K562 (cell line): ENCODE measurements at regions not wholly inside any gene's neighbourhood (a gene's known extent, or its start where the extent isn't known, plus 50 kb on each side); places are given as distances from the start of the nearest gene placed in this dataset.
A peak's percentile ranks its signal among the peaks of the same experiment; 100 is the strongest.

Source experiments
- ATAC-seq: fragments of 200-7000 bp; cut with Tn5 transposase; 3 replicates; pipeline ENCODE4 v1.9.1; 2020; ENCODE audit warnings: moderate library complexity
- BruUV-seq: library from RNA; stranded (reverse); fragments of 400-500 nt; replicated peaks from 2 replicates; lab custom pipeline; 2021; lab: Mats Ljungman, UMichigan
- CTCF ChIA-PET: fragments of 300-600 bp; formaldehyde crosslinking; extraction: SDS; loops from one replicate; lab custom pipeline; 2021; ENCODE audit warnings: low intra/inter-chr PET ratio; lab: Yijun Ruan, JAX
- POLR2A ChIA-PET: fragments of 300-600, 350-650 bp; sonication (Branson Sonifier 250); formaldehyde crosslinking; extraction: SDS; loops from one replicate; lab custom pipeline; 2021; ENCODE audit warnings: antibody characterized with exemption, inconsistent platforms; lab: Yijun Ruan, JAX
- DNase-seq, 4 experiments: peaks; one replicate each; pipeline versions ENCODE4 v3.0.0 to v3.0.0-alpha.2; 2011 to 2018; ENCODE audit warnings: low spot score in 3 of 4, mixed read lengths in 3 of 4; ENCODE audit errors: extremely low read depth in 1 of 4
- FAIRE-seq: peaks from 2 replicates; lab custom pipeline; 2011; peaks lifted over from hg19 to GRCh38; lab: Jason Lieb, UNC
- H2AFZ ChIP-seq: 2 replicates; pipeline ENCODE4 v1.6.0; 2011; ENCODE audit warnings: low read depth, low read length, control low read depth, inconsistent platforms
- H3K27ac ChIP-seq: fragments of 200-600 bp; 3 replicates; pipeline ENCODE4 v1.8.0; 2011; ENCODE audit warnings: low read depth, mild to moderate bottlenecking, control low read depth, inconsistent platforms, low read length, moderate library complexity, mixed read lengths; ENCODE audit errors: extremely low read depth
- H3K27me3 ChIP-seq, 2 experiments: fragments of 300-600 bp in 1 of 2; 2 replicates in 1 of 2; 3 replicates in 1 of 2; pipeline versions ENCODE4 v1.6.0 to v1.8.0; 2011; ENCODE audit warnings: inconsistent platforms in 2 of 2, low read length in 2 of 2, mild to moderate bottlenecking in 1 of 2, mixed read lengths in 1 of 2, moderate library complexity in 1 of 2; ENCODE audit not compliant: control insufficient read depth in 2 of 2, insufficient read depth in 2 of 2
- H3K36me3 ChIP-seq: fragments of 300-600 bp; 3 replicates; pipeline ENCODE4 v1.8.0; 2011; ENCODE audit warnings: mild to moderate bottlenecking, low read length, inconsistent platforms; ENCODE audit not compliant: control insufficient read depth, insufficient read depth
- H3K4me1 ChIP-seq, 2 experiments: fragments of 200-600 bp in 1 of 2; replicated peaks in 1 of 2; 2 replicates in 1 of 2; 3 replicates in 1 of 2; pipeline versions ENCODE4 v1.5.1 to v1.8.0; 2011; ENCODE audit warnings: inconsistent platforms in 2 of 2, low read length in 2 of 2, mild to moderate bottlenecking in 1 of 2, mixed read lengths in 1 of 2, moderate library complexity in 1 of 2; ENCODE audit not compliant: control insufficient read depth in 2 of 2, insufficient read depth in 2 of 2
- H3K4me2 ChIP-seq: 2 replicates; pipeline ENCODE4 v1.6.1; 2011; ENCODE audit warnings: low read length, control low read depth, inconsistent platforms, mixed read lengths; ENCODE audit not compliant: insufficient read depth
- H3K4me3 ChIP-seq: fragments of 200-600 bp; sonication (generic), shearing (Covaris generic); 2 replicates; pipeline ENCODE4 v1.5.1; 2016; ENCODE audit warnings: control low read depth, inconsistent platforms
- H3K79me2 ChIP-seq: fragments of 200-600 bp; 3 replicates; pipeline ENCODE4 v1.8.0; 2011; ENCODE audit warnings: low read length, inconsistent platforms; ENCODE audit not compliant: control insufficient read depth, insufficient read depth
- H3K9ac ChIP-seq, 2 experiments: 2 replicates each; pipeline versions ENCODE4 v1.6.0 to v1.6.1; 2011; ENCODE audit warnings: low read depth in 2 of 2, low read length in 2 of 2, control low read depth in 1 of 2, inconsistent platforms in 1 of 2, mild to moderate bottlenecking in 1 of 2, mixed read lengths in 1 of 2; ENCODE audit not compliant: insufficient read depth in 1 of 2
- H3K9me1 ChIP-seq: one replicate; pipeline ENCODE4 v1.6.0; 2011; ENCODE audit warnings: inconsistent platforms, mild to moderate bottlenecking, low read length, moderate library complexity; ENCODE audit not compliant: control insufficient read depth, insufficient read depth
- H3K9me3 ChIP-seq: replicated peaks from 2 replicates; pipeline ENCODE4 v1.5.1; 2011; ENCODE audit warnings: low read depth, low read length, inconsistent platforms; ENCODE audit not compliant: control insufficient read depth, insufficient read depth
- H4K20me1 ChIP-seq: replicated peaks from 2 replicates; pipeline ENCODE4 v1.6.1; 2011; ENCODE audit warnings: low read length, inconsistent platforms, mixed read lengths; ENCODE audit not compliant: control insufficient read depth, insufficient read depth
- BHLHE40 ChIP-seq: IDR thresholded peaks from 2 replicates; pipeline ENCODE4 v1.6.1; 2011; ENCODE audit warnings: low read length, improper control_type of control experiment
- IRF9 ChIP-seq: fragments of 450-650 bp; IDR thresholded peaks from 2 replicates; pipeline ENCODE4 v1.6.1; 2016; ENCODE audit warnings: missing biosample characterization, missing genetic modification characterization
- RAD51 ChIP-seq: fragments of 450-650 bp; IDR thresholded peaks from 2 replicates; pipeline ENCODE4 v1.7.1; 2016; ENCODE audit warnings: low read depth, mild to moderate bottlenecking, borderline replicate concordance
- SMAD4 ChIP-seq: fragments of 250-450 bp; sonication (Bioruptor Pico); conservative IDR thresholded peaks from 2 replicates; pipeline ENCODE4 v1.8.0; 2021; ENCODE audit warnings: inconsistent platforms, mild to moderate bottlenecking, moderate library complexity
- SRF ChIP-seq, 2 experiments: fragments of 250-450, 450-650 bp in 1 of 2; sonication (Bioruptor Pico) in 1 of 2; sonication (generic) in 1 of 2; formaldehyde crosslinking; IDR thresholded peaks; 2 replicates each; pipeline versions ENCODE4 v1.5.0 to v1.5.1; 2020 to 2022; ENCODE audit warnings: mild to moderate bottlenecking in 1 of 2, missing genetic modification reagents in 1 of 2
- SRSF3 ChIP-seq: fragments of 200-400 bp; formaldehyde crosslinking; IDR thresholded peaks from 2 replicates; pipeline ENCODE4 v1.6.1; 2016; ENCODE audit warnings: mild to moderate bottlenecking, low read length, moderate library complexity; ENCODE audit not compliant: insufficient read depth
- TFAM ChIP-seq: fragments of 250-450 bp; sonication (Bioruptor Pico); conservative IDR thresholded peaks from 2 replicates; pipeline ENCODE4 v1.5.0; 2021; ENCODE audit warnings: mild to moderate bottlenecking, moderate library complexity
- ZC3H4 ChIP-seq: sonication (generic); formaldehyde crosslinking; IDR thresholded peaks from 2 replicates; pipeline ENCODE4 v1.9.0; 2021; ENCODE audit warnings: missing genetic modification reagents, borderline replicate concordance
- ZNF408 ChIP-seq: fragments of 250-450 bp; sonication (Bioruptor Pico); IDR thresholded peaks from 2 replicates; pipeline ENCODE4 v1.4.0; 2020; ENCODE audit warnings: low read depth, mild to moderate bottlenecking, moderate library complexity
- ZNF41 ChIP-seq: fragments of 250-450 bp; sonication (Bioruptor Pico); conservative IDR thresholded peaks from 2 replicates; pipeline ENCODE4 v1.4.0; 2020; ENCODE audit warnings: mild to moderate bottlenecking
- WGBS: fragments of 100-300 bp; shearing (Covaris generic); methylation state at CpG from one replicate; pipeline ENCODE4 v1.1.6; 2016; ENCODE audit warnings: low coverage, mixed read lengths; ENCODE audit not compliant: insufficient coverage; ENCODE audit errors: missing lambda C conversion rate; 5-methylcytosine and 5-hydroxymethylcytosine counted together
- in situ Hi-C: fragments of 300-500 bp; cut with MboI; formaldehyde crosslinking; loops from 4 replicates; pipeline ENCODE4 v1.15.0; 2018; ENCODE audit warnings: inconsistent platforms, mixed read lengths
- intact Hi-C: fragments of 100-400 bp; cut with micrococcal nuclease; formaldehyde crosslinking; loops from 2 replicates; pipeline ENCODE4 v1.14.2; 2022

GRCh38 chr11:70007796-70008195 lies 70.3 kb upstream of the ANO1 start:
- no peaks in the 10 kb centered on the region for H3K9me1 ChIP-seq
- POLR2A ChIA-PET, result interaction anchor here (1.0 kb wide), 1 partner anchor 12 kb away, joined by 3 read pairs; no protein-coding TSS in a partner anchor
- no peaks in the 10 kb centered on the region for H3K4me1 ChIP-seq
- intact Hi-C loops (no loop called here), in situ Hi-C loops (no loop called here)
- no peak for ATAC-seq
- no peaks in the 10 kb centered on the region; the same call in 1 of the 2 replicates for H3K9me3 ChIP-seq
- H3K27me3 ChIP-seq, result peaks cover 0 to 22% of the 10 kb centered on the region in 2 experiments; a peak in 2 of 5 replicates
- no peak overlapping the region for H3K9ac ChIP-seq
- no peak for DNase-seq
- no peaks in the 10 kb centered on the region for H3K36me3 ChIP-seq
- no peak overlapping the region for H3K4me2 ChIP-seq
- H3K79me2 ChIP-seq, result no peaks in the 10 kb centered on the region
- no peak overlapping the region for H3K4me3 ChIP-seq
- 15% methylated on average over 3 of the region's 3 CpGs for WGBS
- H2AFZ ChIP-seq, result no peak overlapping the region
- TF ChIP-seq ZNF408 (no peak), IRF9 (tag) (no peak), ZC3H4 (no peak), SRSF3 (no peak), TFAM (no peak)
- TF ChIP-seq, all 486 proteins: peak for 0
- CTCF ChIA-PET, result no interaction called here
- no peak overlapping the region for H3K27ac ChIP-seq
- BruUV-seq, result no TSS peak
- no peaks in the 10 kb centered on the region for H4K20me1 ChIP-seq
- peak; percentile 15 for FAIRE-seq

- no peaks in the 10 kb centered on the region; the same call in 1 of the 2 replicates for H3K9me3 ChIP-seq
- no peaks in the 10 kb centered on the region for H3K36me3 ChIP-seq
- CTCF ChIA-PET, result no interaction called here
- ATAC-seq (no peak), DNase-seq (no peak), FAIRE-seq (no peak)
- H3K4me1 ChIP-seq, result 0 out of 5 replicates have a peak, but pooled peaks cover 0 to 5% of the 10 kb centered on the region in 2 experiments
- H3K9me1 ChIP-seq, result no peaks in the 10 kb centered on the region
- H3K27me3 ChIP-seq, result peaks cover 5 to 18% of the 10 kb centered on the region in 2 experiments; a peak in 4 of 5 replicates
- H3K9ac ChIP-seq, result no peak overlapping the region
- H3K79me2 ChIP-seq, result no peaks in the 10 kb centered on the region
- no peak overlapping the region for H3K4me2 ChIP-seq
- intact Hi-C loops, result no loop called here
- H3K27ac ChIP-seq, result no peak overlapping the region
- BruUV-seq, result no TSS peak
- WGBS, result 0% methylated on average over 1 of the region's 1 CpG
- no peak overlapping the region for H2AFZ ChIP-seq
- in situ Hi-C loops, result no loop called here
- POLR2A ChIA-PET, result no interaction called here
- no peaks in the 10 kb centered on the region for H4K20me1 ChIP-seq
- no peak overlapping the region for H3K4me3 ChIP-seq
- TF ChIP-seq RAD51 (no peak), SMAD4 (no peak), ZNF41 (CRISPR knock-in tag) (no peak), BHLHE40 (no peak), SRF (CRISPR knock-in tag; IDR thresholded peaks at IDR 0.05) (no peak)
These were observed 67.3 kb upstream of the ANO1 start for GRCh38 chr11:70010774-70011173.
